IMR-90 (cell line): ENCODE measurements at regions not wholly inside any gene's neighbourhood (a gene's known extent, or its start where the extent isn't known, plus 50 kb on each side); places are given as distances from the start of the nearest gene placed in this dataset.

Experiments used
- ATAC-seq: fragments of 200-7000 bp; cut with Tn5 transposase; 2 replicates; pipeline ENCODE4 v1.9.1; 2020; ENCODE audit warnings: low read depth, mild to moderate bottlenecking, moderate library complexity
- BruUV-seq: library from RNA; stranded (reverse); fragments of 400-500 nt; replicated peaks from 2 replicates; lab custom pipeline; 2021; lab: Mats Ljungman, UMichigan
- CTCF ChIA-PET: fragments of 300-600 bp; formaldehyde crosslinking; extraction: SDS; loops from one replicate; lab custom pipeline; 2021; ENCODE audit warnings: antibody characterized with exemption; lab: Yijun Ruan, JAX
- POLR2A ChIA-PET: fragments of 300-600 bp; sonication (Branson Sonifier 250); formaldehyde crosslinking; loops from one replicate; lab custom pipeline; 2022; ENCODE audit warnings: antibody characterized with exemption; ENCODE audit not compliant: unreplicated experiment; lab: Charles Lee
- DNase-seq: peaks from one replicate; pipeline ENCODE4 v3.0.0; 2013
- H2AFZ ChIP-seq: replicated peaks from 2 replicates; pipeline ENCODE3; 2013; ENCODE audit warnings: low read length, mild to moderate bottlenecking; ENCODE audit not compliant: poor library complexity
- H2AK5ac ChIP-seq: 2 replicates; pipeline ENCODE4 v1.6.1; 2013; ENCODE audit warnings: low read depth, low read length, inconsistent platforms
- H2AK9ac ChIP-seq: replicated peaks from 2 replicates; pipeline ENCODE3; 2013; ENCODE audit warnings: mild to moderate bottlenecking, low read depth, low read length, moderate library complexity; ENCODE audit not compliant: poor library complexity
- H2BK120ac ChIP-seq: 2 replicates; pipeline ENCODE4 v1.6.1; 2013; ENCODE audit warnings: low read depth, low read length, inconsistent platforms
- H2BK15ac ChIP-seq: 3 replicates; pipeline ENCODE4 v1.6.1; 2013; ENCODE audit warnings: low read depth, low read length, inconsistent platforms
- H2BK20ac ChIP-seq: 2 replicates; pipeline ENCODE4 v1.6.1; 2013; ENCODE audit warnings: low read depth, mild to moderate bottlenecking, inconsistent platforms, low read length, moderate library complexity
- H2BK5ac ChIP-seq: 2 replicates; pipeline ENCODE4 v1.6.1; 2013; ENCODE audit warnings: mild to moderate bottlenecking, low read depth, low read length, inconsistent platforms; ENCODE audit not compliant: poor library complexity, severe bottlenecking
- H3K14ac ChIP-seq: replicated peaks from 2 replicates; pipeline ENCODE4 v1.6.1; 2013; ENCODE audit warnings: low read depth, low read length, inconsistent platforms
- H3K18ac ChIP-seq: 2 replicates; pipeline ENCODE4 v1.6.1; 2013; ENCODE audit warnings: low read depth, low read length, control low read depth
- H3K23ac ChIP-seq: 2 replicates; pipeline ENCODE4 v1.6.1; 2013; ENCODE audit warnings: low read depth, low read length, inconsistent platforms
- H3K27ac ChIP-seq: 2 replicates; pipeline ENCODE4 v1.5.1; 2013; ENCODE audit warnings: mild to moderate bottlenecking, control low read depth, low read length; ENCODE audit not compliant: insufficient read depth
- H3K27me3 ChIP-seq: 2 replicates; pipeline ENCODE4 v1.6.1; 2013; ENCODE audit warnings: low read length; ENCODE audit not compliant: control insufficient read depth, insufficient read depth
- H3K36me3 ChIP-seq: 2 replicates; pipeline ENCODE4 v1.6.1; 2013; ENCODE audit warnings: low read length, mixed read lengths; ENCODE audit not compliant: control insufficient read depth, insufficient read depth
- H3K4ac ChIP-seq: 2 replicates; pipeline ENCODE4 v1.6.1; 2013; ENCODE audit warnings: low read depth, low read length, inconsistent platforms
- H3K4me1 ChIP-seq: 2 replicates; pipeline ENCODE4 v1.6.1; 2013; ENCODE audit warnings: low read length, mixed read lengths; ENCODE audit not compliant: control insufficient read depth, insufficient read depth
- H3K4me2 ChIP-seq: 2 replicates; pipeline ENCODE4 v1.6.1; 2013; ENCODE audit warnings: low read depth, mild to moderate bottlenecking, control low read depth, low read length, moderate library complexity
- H3K4me3 ChIP-seq: 2 replicates; pipeline ENCODE4 v1.5.1; 2013; ENCODE audit warnings: low read depth, mild to moderate bottlenecking, control low read depth, low read length, moderate library complexity; ENCODE audit not compliant: insufficient read depth
- H3K56ac ChIP-seq: 2 replicates; pipeline ENCODE4 v1.6.1; 2013; ENCODE audit warnings: low read length, inconsistent platforms; ENCODE audit not compliant: insufficient read depth; ENCODE audit errors: extremely low read depth
- H3K79me1 ChIP-seq, 2 experiments: 2 replicates each; pipeline ENCODE4 v1.6.1; 2013; ENCODE audit warnings: low read length in 2 of 2, inconsistent platforms in 1 of 2, low read depth in 1 of 2
- H3K9ac ChIP-seq: 2 replicates; pipeline ENCODE4 v1.6.1; 2013; ENCODE audit warnings: low read depth, low read length, control low read depth
- H3K9me1 ChIP-seq: 2 replicates; pipeline ENCODE4 v1.6.1; 2013; ENCODE audit warnings: low read length, inconsistent platforms; ENCODE audit not compliant: insufficient read depth
- H3K9me3 ChIP-seq: 2 replicates; pipeline ENCODE4 v1.6.1; 2013; ENCODE audit warnings: low read length; ENCODE audit not compliant: control insufficient read depth, insufficient read depth
- H4K20me1 ChIP-seq: 2 replicates; pipeline ENCODE4 v1.6.1; 2013; ENCODE audit warnings: low read length, inconsistent platforms; ENCODE audit not compliant: insufficient read depth
- H4K5ac ChIP-seq: 2 replicates; pipeline ENCODE4 v1.6.1; 2013; ENCODE audit warnings: mild to moderate bottlenecking, low read depth, low read length, control low read depth
- H4K8ac ChIP-seq, 2 experiments: 2 replicates each; pipeline ENCODE4 v1.6.1; 2013; ENCODE audit warnings: low read depth in 2 of 2, low read length in 2 of 2, control low read depth in 1 of 2, inconsistent platforms in 1 of 2
- H4K91ac ChIP-seq: 2 replicates; pipeline ENCODE4 v1.6.1; 2013; ENCODE audit warnings: low read depth, low read length, inconsistent platforms; ENCODE audit not compliant: insufficient read depth
- BHLHE40 ChIP-seq: fragments of 150-350 bp; IDR thresholded peaks from 2 replicates; pipeline ENCODE4 v1.6.1; 2016; ENCODE audit warnings: mild to moderate bottlenecking, low read depth, low read length
- CEBPB ChIP-seq: IDR thresholded peaks from 2 replicates; pipeline ENCODE4 v1.6.1; 2012; ENCODE audit warnings: low read depth, low read length, improper control_type of control experiment
- CTCF ChIP-seq: conservative IDR thresholded peaks from 2 replicates; pipeline ENCODE4 v1.5.1; 2012; ENCODE audit warnings: mild to moderate bottlenecking, low read depth, low read length, improper control_type of control experiment
- ELK1 ChIP-seq: fragments of 150-350 bp; IDR thresholded peaks from 2 replicates; pipeline ENCODE4 v1.6.1; 2016; ENCODE audit warnings: low read depth, mild to moderate bottlenecking, low read length, moderate library complexity, borderline replicate concordance
- MAFK ChIP-seq: IDR thresholded peaks from 2 replicates; pipeline ENCODE4 v1.6.1; 2012; ENCODE audit warnings: low read depth, low read length, improper control_type of control experiment
- MAZ ChIP-seq: IDR thresholded peaks from 2 replicates; pipeline ENCODE4 v1.6.1; 2012; ENCODE audit warnings: low read depth, mild to moderate bottlenecking, low read length, improper control_type of control experiment, moderate library complexity, borderline replicate concordance
- NFE2L2 ChIP-seq: fragments of 150-350 bp; IDR thresholded peaks from 2 replicates; pipeline ENCODE4 v1.6.1; 2016; ENCODE audit warnings: low read depth, mild to moderate bottlenecking, low read length
- POLR2A ChIP-seq: IDR thresholded peaks from 2 replicates; pipeline ENCODE4 v1.6.1; 2012; ENCODE audit warnings: mild to moderate bottlenecking, low read depth, low read length
- RAD21 ChIP-seq: IDR thresholded peaks from 2 replicates; pipeline ENCODE4 v1.6.1; 2012; ENCODE audit warnings: low read length, improper control_type of control experiment
- RCOR1 ChIP-seq: IDR thresholded peaks from 2 replicates; pipeline ENCODE4 v1.6.1; 2012; ENCODE audit warnings: mild to moderate bottlenecking, low read length, improper control_type of control experiment; ENCODE audit not compliant: insufficient replicate concordance
- RFX5 ChIP-seq: IDR thresholded peaks from 2 replicates; pipeline ENCODE4 v1.8.0; 2012; ENCODE audit warnings: low read depth, mild to moderate bottlenecking, low read length, moderate library complexity
- SMC3 ChIP-seq: fragments of 150-350 bp; IDR thresholded peaks from 2 replicates; pipeline ENCODE4 v1.6.1; 2016; ENCODE audit warnings: low read depth, mild to moderate bottlenecking, antibody characterized with exemption, low read length, moderate library complexity
- WGBS, 2 experiments: methylation state at CpG; one replicate each; pipeline versions ENCODE4 v1.1.5 to v1.1.7; 2013; ENCODE audit warnings: missing lambda C conversion rate in 2 of 2; ENCODE audit not compliant: insufficient read length in 1 of 2; ENCODE audit errors: extremely low coverage in 2 of 2; 5-methylcytosine and 5-hydroxymethylcytosine counted together
- dilution Hi-C: fragments of 300-500 bp; cut with HindIII; formaldehyde crosslinking; loops from one replicate; pipeline ENCODE4 v1.14.3; 2018; ENCODE audit warnings: low sequenced_read_pairs; ENCODE audit not compliant: unreplicated experiment
- in situ Hi-C: fragments of 300-500 bp; cut with MboI; formaldehyde crosslinking; loops from 3 replicates; pipeline ENCODE4 v1.14.3; 2019; ENCODE audit warnings: low sequenced_read_pairs, inconsistent platforms, mixed read lengths
- intact Hi-C: fragments of 100-400 bp; cut with micrococcal nuclease; formaldehyde crosslinking; loops from 2 replicates; pipeline ENCODE4 v1.10.0; 2022

- Histone ChIP-seq H2BK120ac (no peak overlapping the region), H3K56ac (no peak overlapping the region), H3K9me1 (peaks cover 8% of the 10 kb centered on the region), H2BK20ac (no peak overlapping the region), H3K27ac (no peak overlapping the region), H3K18ac (no peak overlapping the region), H2BK5ac (no peak overlapping the region), H2AFZ (no peak overlapping the region), H2AK9ac (no peak overlapping the region), H3K9ac (no peak overlapping the region), H2AK5ac (no peak overlapping the region), H3K4me1 (peaks cover 13% of the 10 kb centered on the region), H3K9me3 (no peaks in the 10 kb centered on the region), H2BK15ac (no peak overlapping the region), H3K4me3 (no peak overlapping the region), H3K23ac (no peak overlapping the region), H3K4me2 (no peak overlapping the region), H3K4ac (no peak overlapping the region), H3K79me1 (no peaks in the 10 kb centered on the region), H4K20me1 (no peaks in the 10 kb centered on the region), H3K27me3 (no peaks in the 10 kb centered on the region), H4K8ac (no peak overlapping the region), H3K36me3 (no peaks in the 10 kb centered on the region), H3K14ac (no peak overlapping the region), H4K5ac (no peak overlapping the region), H4K91ac (no peak overlapping the region)
- dilution Hi-C loops, result no loop called here
- no CpG with 5 or more reads among the region's 2 CpGs for WGBS, 2 experiments
- in situ Hi-C loops, result no loop called here
- TF ChIP-seq CTCF, result no peak
- no peak for TF ChIP-seq RAD21
- TF ChIP-seq RCOR1, result no peak
- no peak for TF ChIP-seq POLR2A
- TF ChIP-seq ELK1, result no peak
- TF ChIP-seq RFX5, result no peak
- TF ChIP-seq MAZ, result no peak
- TF ChIP-seq SMC3, result no peak
- TF ChIP-seq NFE2L2, result no peak
- no peak for TF ChIP-seq MAFK
- TF ChIP-seq BHLHE40, result no peak
- no peak for TF ChIP-seq CEBPB
- ATAC-seq, result no peak
- no TSS peak for BruUV-seq
- CTCF ChIA-PET, result no interaction called here
- intact Hi-C loops, result no loop called here
- POLR2A ChIA-PET, result no interaction called here
- no peak for DNase-seq
These were observed 114.1 kb upstream of the CD180 start for GRCh38 chr5:67310740-67311139.
